Activated CD4-positive, alpha-beta T cell treated with anti-CD3 and anti-CD28 coated beads, Interleukin-2, amount 10 ng/mL, durations not matched to agents 7 days and 5 days (primary cell): ENCODE measurements at regions not wholly inside any gene's neighbourhood (a gene's known extent, or its start where the extent isn't known, plus 50 kb on each side); places are given as distances from the start of the nearest gene placed in this dataset.

Experiments
- CTCF ChIA-PET: fragments of 350-600 bp; sonication (Branson Sonifier 250); formaldehyde crosslinking; loops from one replicate; lab custom pipeline; 2021; ENCODE audit warnings: antibody characterized with exemption; lab: Charles Lee
- POLR2A ChIA-PET: fragments of 350-600 bp; sonication (Branson Sonifier 250); formaldehyde crosslinking; loops from one replicate; lab custom pipeline; 2021; ENCODE audit warnings: antibody characterized with exemption; lab: Charles Lee
- DNase-seq: peaks from one replicate; pipeline ENCODE4 v3.0.0-alpha.2; 2020
- H3K27ac Mint-ChIP-seq: one replicate; pipeline ENCODE4 v1.8.0; 2021; ENCODE audit warnings: mild to moderate bottlenecking, moderate library complexity, mixed read lengths
- H3K27me3 Mint-ChIP-seq: one replicate; pipeline ENCODE4 v1.8.0; 2021; ENCODE audit warnings: mixed read lengths
- H3K36me3 Mint-ChIP-seq: one replicate; pipeline ENCODE4 v1.8.0; 2021; ENCODE audit warnings: low read depth, mixed read lengths
- H3K4me1 Mint-ChIP-seq: one replicate; pipeline ENCODE4 v1.8.0; 2021; ENCODE audit warnings: mixed read lengths
- H3K4me3 Mint-ChIP-seq: one replicate; pipeline ENCODE4 v1.8.0; 2021; ENCODE audit warnings: mild to moderate bottlenecking, moderate library complexity, mixed read lengths
- H3K9me3 Mint-ChIP-seq: one replicate; pipeline ENCODE4 v1.8.0; 2021; ENCODE audit warnings: mixed read lengths

GRCh38 chr7:33774762-33775523 lies 130.4 kb upstream of the BMPER start:
- Mint-ChIP-seq H3K9me3 (peaks cover 4% of the 10 kb centered on the region), H3K27ac (no peak overlapping the region), H3K27me3 (no peaks in the 10 kb centered on the region), H3K4me3 (no peak overlapping the region), H3K4me1 (peaks cover 2% of the 10 kb centered on the region), H3K36me3 (no peaks in the 10 kb centered on the region)
- POLR2A ChIA-PET: no interaction called here
- CTCF ChIA-PET: no interaction called here
- no peak for DNase-seq

- ChIA-PET POLR2A (no interaction called here), CTCF (interaction anchor here (0.6 kb wide), 1 partner anchor 340 kb away, joined by 3 read pairs; no protein-coding TSS in a partner anchor)
- peaks cover 4% of the 10 kb centered on the region for H3K9me3 Mint-ChIP-seq
- H3K27ac Mint-ChIP-seq: no peak overlapping the region
- no peaks in the 10 kb centered on the region for H3K27me3 Mint-ChIP-seq
- DNase-seq: no peak
- no peaks in the 10 kb centered on the region for H3K36me3 Mint-ChIP-seq
- peaks cover 2% of the 10 kb centered on the region for H3K4me1 Mint-ChIP-seq
- no peak overlapping the region for H3K4me3 Mint-ChIP-seq
Observed at GRCh38 chr7:33775790-33776189, 129.5 kb upstream of the BMPER start.

DNA sequence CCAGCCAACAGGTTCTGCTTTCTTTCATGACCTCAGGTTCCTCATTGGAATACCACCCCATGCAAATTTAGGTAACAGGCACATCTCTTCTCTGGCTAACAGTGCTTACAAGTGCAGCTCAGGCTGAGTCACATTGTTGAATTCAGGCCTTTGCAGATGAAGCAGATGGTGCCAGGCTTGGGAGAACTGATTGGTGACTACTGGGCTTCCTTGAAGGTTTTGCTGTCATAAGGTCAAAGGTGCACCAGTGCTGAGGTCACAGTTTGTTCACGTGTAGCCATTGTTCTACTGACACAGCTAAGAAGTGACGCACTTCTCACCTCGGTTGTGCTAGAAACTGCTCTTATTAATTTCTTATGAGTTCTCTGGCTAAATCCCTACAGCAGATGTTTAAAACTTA lies 128.6 kb upstream of the BMPER start:
- POLR2A ChIA-PET: no interaction called here
- H3K27me3 Mint-ChIP-seq: no peaks in the 10 kb centered on the region
- no peaks in the 10 kb centered on the region for H3K36me3 Mint-ChIP-seq

GRCh38 chr7:33778195-33778594 lies 127.1 kb upstream of the BMPER start:
- Mint-ChIP-seq H3K27ac (no peak overlapping the region), H3K27me3 (no peaks in the 10 kb centered on the region), H3K4me1 (no peaks in the 10 kb centered on the region), H3K4me3 (no peak overlapping the region), H3K36me3 (no peaks in the 10 kb centered on the region), H3K9me3 (peaks cover 2% of the 10 kb centered on the region)
- no peak for DNase-seq
- ChIA-PET POLR2A (no interaction called here), CTCF (interaction anchor here (0.6 kb wide), 1 partner anchor 618 kb away, joined by 3 read pairs; no protein-coding TSS in a partner anchor)

More for the DNA sequence above, 128.6 kb upstream of the BMPER start:
- CTCF ChIA-PET: no interaction called here
- DNase-seq: no peak
- Mint-ChIP-seq H3K4me3 (no peak overlapping the region), H3K9me3 (peaks cover 2% of the 10 kb centered on the region), H3K27ac (no peak overlapping the region), H3K4me1 (peaks cover 2% of the 10 kb centered on the region)

DNA sequence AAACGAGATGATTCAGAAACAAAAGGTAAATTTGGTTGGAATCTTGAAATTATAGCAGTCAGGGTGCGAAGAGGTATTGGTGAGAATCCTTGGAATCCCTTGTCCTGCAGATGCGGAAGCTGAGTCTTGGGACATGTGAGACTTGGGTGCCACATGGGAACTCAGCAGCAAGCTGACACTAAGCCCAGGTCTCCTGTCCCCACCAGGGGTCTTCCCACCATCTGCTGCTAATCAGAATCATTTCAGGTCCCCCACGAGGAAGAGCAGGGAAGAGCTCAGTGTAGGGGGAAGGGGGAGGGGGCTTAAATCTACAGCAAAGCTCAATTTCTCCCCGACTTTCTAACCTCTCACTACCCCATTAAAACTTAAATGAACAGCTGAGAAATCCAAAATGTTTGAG lies 126.1 kb upstream of the BMPER start:
- Mint-ChIP-seq H3K4me1 (no peaks in the 10 kb centered on the region), H3K9me3 (no peaks in the 10 kb centered on the region), H3K27ac (no peak overlapping the region), H3K36me3 (no peaks in the 10 kb centered on the region), H3K4me3 (no peak overlapping the region), H3K27me3 (no peaks in the 10 kb centered on the region)
- POLR2A ChIA-PET: no interaction called here
- DNase-seq: no peak
- CTCF ChIA-PET: interaction anchor here (0.6 kb wide), 2 partner anchors 240 to 1513 kb away, joined by 3 to 4 read pairs; no protein-coding TSS in a partner anchor

DNA sequence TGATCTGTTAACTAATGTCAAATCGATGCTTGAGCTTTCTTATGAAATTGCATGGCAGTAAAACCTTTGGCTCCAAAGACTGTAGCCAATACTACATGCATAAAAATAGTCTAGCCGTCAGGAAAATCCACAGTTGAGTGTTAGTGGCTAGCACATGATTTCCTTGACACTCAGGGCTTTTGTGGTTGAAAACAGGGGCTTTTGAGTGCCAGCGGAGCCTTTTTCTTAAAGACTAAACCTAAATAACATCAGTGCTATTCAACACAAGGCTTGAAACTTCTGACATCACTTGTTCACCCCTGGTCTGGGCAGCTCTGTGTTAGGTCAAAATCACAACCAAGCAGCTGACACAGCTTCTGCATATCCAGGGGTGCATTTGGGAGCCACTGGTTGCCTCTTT lies 124.2 kb upstream of the BMPER start:
- POLR2A ChIA-PET: no interaction called here

GRCh38 chr7:33781796-33782195 lies 123.5 kb upstream of the BMPER start:
- DNase-seq: no peak
- H3K27me3 Mint-ChIP-seq: no peaks in the 10 kb centered on the region
- ChIA-PET CTCF (no interaction called here), POLR2A (no interaction called here)
- no peak overlapping the region for H3K27ac Mint-ChIP-seq
- H3K4me3 Mint-ChIP-seq: no peak overlapping the region
- H3K9me3 Mint-ChIP-seq: no peaks in the 10 kb centered on the region
- H3K4me1 Mint-ChIP-seq: no peaks in the 10 kb centered on the region
- H3K36me3 Mint-ChIP-seq: no peaks in the 10 kb centered on the region

More for the DNA sequence above, 124.2 kb upstream of the BMPER start:
- DNase-seq: no peak
- Mint-ChIP-seq H3K9me3 (no peaks in the 10 kb centered on the region), H3K4me1 (no peaks in the 10 kb centered on the region), H3K36me3 (no peaks in the 10 kb centered on the region), H3K27ac (no peak overlapping the region), H3K4me3 (no peak overlapping the region), H3K27me3 (no peaks in the 10 kb centered on the region)
- CTCF ChIA-PET: no interaction called here

- no peaks in the 10 kb centered on the region for H3K27me3 Mint-ChIP-seq
- H3K27ac Mint-ChIP-seq: no peak overlapping the region
- H3K4me1 Mint-ChIP-seq: no peaks in the 10 kb centered on the region
- CTCF ChIA-PET: no interaction called here
- no peak overlapping the region for H3K4me3 Mint-ChIP-seq
- no peak for DNase-seq
- POLR2A ChIA-PET: no interaction called here
- H3K36me3 Mint-ChIP-seq: no peaks in the 10 kb centered on the region
- no peaks in the 10 kb centered on the region for H3K9me3 Mint-ChIP-seq
Observed at GRCh38 chr7:33784000-33784399, 121.3 kb upstream of the BMPER start.

- no peak for DNase-seq
- ChIA-PET CTCF (no interaction called here), POLR2A (no interaction called here)
- H3K4me3 Mint-ChIP-seq: no peak overlapping the region
- no peaks in the 10 kb centered on the region for H3K4me1 Mint-ChIP-seq
- H3K9me3 Mint-ChIP-seq: no peaks in the 10 kb centered on the region
- H3K36me3 Mint-ChIP-seq: no peaks in the 10 kb centered on the region
- H3K27me3 Mint-ChIP-seq: no peaks in the 10 kb centered on the region
- H3K27ac Mint-ChIP-seq: no peak overlapping the region
Observed at GRCh38 chr7:33788531-33788930, 116.8 kb upstream of the BMPER start.

- H3K4me3 Mint-ChIP-seq: no peak overlapping the region
- ChIA-PET CTCF (no interaction called here), POLR2A (no interaction called here)
- H3K27ac Mint-ChIP-seq: no peak overlapping the region
- H3K9me3 Mint-ChIP-seq: no peaks in the 10 kb centered on the region
- DNase-seq: no peak
- H3K36me3 Mint-ChIP-seq: no peaks in the 10 kb centered on the region
- H3K4me1 Mint-ChIP-seq: no peaks in the 10 kb centered on the region
- H3K27me3 Mint-ChIP-seq: no peaks in the 10 kb centered on the region
Observed at GRCh38 chr7:33789871-33790630, 115.3 kb upstream of the BMPER start.

DNA sequence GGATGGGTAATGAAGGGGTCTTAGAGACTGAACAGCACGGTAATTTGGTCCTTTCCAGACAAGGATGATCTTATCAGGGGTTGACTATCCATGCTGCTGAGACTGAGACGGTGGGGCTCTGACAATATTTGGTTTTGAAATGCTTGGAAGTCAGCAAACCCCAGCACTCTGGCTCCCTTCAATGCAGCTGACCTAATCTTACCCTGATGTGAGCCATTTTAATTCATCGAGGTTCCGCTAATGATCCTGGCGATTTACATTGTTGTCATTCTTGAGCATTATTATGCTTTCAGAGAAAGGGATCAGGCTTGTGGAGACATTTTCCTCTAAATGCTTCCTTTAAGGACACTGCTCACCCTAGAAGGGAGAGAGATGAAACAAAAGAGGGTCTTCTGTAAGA lies 114.6 kb upstream of the BMPER start:
- no peaks in the 10 kb centered on the region for H3K4me1 Mint-ChIP-seq
- POLR2A ChIA-PET: no interaction called here
- no peak overlapping the region for H3K27ac Mint-ChIP-seq
- H3K9me3 Mint-ChIP-seq: no peaks in the 10 kb centered on the region
- no peak for DNase-seq
- no peak overlapping the region for H3K4me3 Mint-ChIP-seq
- H3K36me3 Mint-ChIP-seq: no peaks in the 10 kb centered on the region
- CTCF ChIA-PET: no interaction called here
- H3K27me3 Mint-ChIP-seq: no peaks in the 10 kb centered on the region

GRCh38 chr7:33792041-33792440 lies 113.3 kb upstream of the BMPER start:
- Mint-ChIP-seq H3K9me3 (no peaks in the 10 kb centered on the region), H3K27ac (no peak overlapping the region), H3K27me3 (no peaks in the 10 kb centered on the region), H3K4me3 (no peak overlapping the region), H3K4me1 (no peaks in the 10 kb centered on the region), H3K36me3 (no peaks in the 10 kb centered on the region)
- no peak for DNase-seq
- ChIA-PET CTCF (no interaction called here), POLR2A (no interaction called here)

DNA sequence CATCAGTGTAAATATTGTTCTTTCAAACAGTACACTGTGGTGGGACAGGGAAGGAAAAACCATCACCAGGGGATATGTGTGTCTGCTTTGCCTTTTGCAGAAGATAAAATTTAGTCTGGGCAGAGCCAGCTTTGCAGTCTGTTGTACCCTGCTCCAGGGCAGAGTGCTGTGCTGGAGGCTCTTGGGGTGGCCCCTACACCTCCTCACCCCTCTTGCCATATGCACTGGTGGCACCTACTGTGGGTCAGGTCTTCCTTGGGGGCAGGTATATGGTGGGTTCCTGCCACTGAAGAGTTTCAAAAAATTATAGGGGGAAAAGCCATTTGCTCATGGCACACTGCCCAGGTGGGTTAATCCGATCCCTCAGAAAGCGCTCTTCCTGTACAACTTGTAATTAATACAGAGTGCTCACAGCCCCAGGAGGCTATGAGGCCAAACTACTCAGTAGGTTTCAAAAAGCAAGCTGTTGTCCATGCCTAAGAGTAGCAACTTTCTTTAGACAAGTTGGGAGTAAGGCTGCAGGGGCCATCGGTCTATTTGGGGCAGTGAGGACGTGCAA lies 112.7 kb upstream of the BMPER start:
- ChIA-PET CTCF (no interaction called here), POLR2A (no interaction called here)
- H3K27ac Mint-ChIP-seq: no peak overlapping the region
- H3K4me3 Mint-ChIP-seq: no peak overlapping the region
- no peaks in the 10 kb centered on the region for H3K27me3 Mint-ChIP-seq
- no peaks in the 10 kb centered on the region for H3K9me3 Mint-ChIP-seq
- H3K36me3 Mint-ChIP-seq: no peaks in the 10 kb centered on the region
- no peak for DNase-seq
- H3K4me1 Mint-ChIP-seq: no peaks in the 10 kb centered on the region
